Ovary (tissue), 7 donors: ENCODE measurements at regions not wholly inside any gene's neighbourhood (a gene's known extent, or its start where the extent isn't known, plus 50 kb on each side); places are given as distances from the start of the nearest gene placed in this dataset.
A peak's percentile ranks its signal among the peaks of the same experiment; 100 is the strongest.
"Not testable (repeated sequence)": the region's sequence is repeated elsewhere in the genome, so short reads cannot be mapped to it uniquely, and the experiment has no call there.

Experiments used
- DNase-seq, 5 donors: peaks; one replicate each; pipeline ENCODE4 v3.0.0-alpha.2; 2019 to 2020
- H3K27ac ChIP-seq, 2 donors: fragments of 200-600 bp; one replicate each; pipeline versions ENCODE4 v1.5.1 to v1.8.0; 2019 to 2022
- H3K27me3 ChIP-seq: fragments of 200-600 bp; one replicate; pipeline ENCODE4 v1.8.0; 2022
- H3K36me3 ChIP-seq: fragments of 200-600 bp; sonication (generic); one replicate; pipeline ENCODE4 v1.5.1; 2019
- H3K4me1 ChIP-seq: one replicate; pipeline ENCODE4 v1.8.1; 2013; ENCODE audit warnings: mild to moderate bottlenecking, moderate library complexity; ENCODE audit not compliant: insufficient read depth
- H3K4me3 ChIP-seq: fragments of 200-600 bp; sonication (generic); one replicate; pipeline ENCODE4 v1.5.1; 2017
- H3K9me3 ChIP-seq, 2 donors: fragments of 200-600 bp in 1 of 2; sonication (generic) in 1 of 2; one replicate each; pipeline versions ENCODE4 v1.5.1 to v1.8.1; 2013 to 2019; ENCODE audit warnings: mild to moderate bottlenecking in 1 of 2, moderate library complexity in 1 of 2
- EP300 ChIP-seq: sonication (generic); formaldehyde crosslinking; IDR thresholded peaks from one replicate; pipeline ENCODE4 v1.6.1; 2017; ENCODE audit warnings: antibody characterized with exemption
- POLR2A ChIP-seq: fragments of 450-650 bp; IDR thresholded peaks from one replicate; pipeline ENCODE4 v1.6.1; 2017; ENCODE audit warnings: antibody characterized with exemption, mild to moderate bottlenecking, moderate library complexity
- WGBS, 3 donors: extraction: QIAGEN DNeasy Blood & Tissue Kit in 1 of 3; methylation state at CpG; one replicate each; pipeline versions ENCODE4 v1.1.5 to v1.1.7; 2013 to 2017; 5-methylcytosine and 5-hydroxymethylcytosine counted together
- intact Hi-C, 4 donors: fragments of 100-400 bp; cut with DNase I; formaldehyde crosslinking; loops; one replicate each; pipeline versions ENCODE4 v1.11.0 to v1.15.1; 2022 to 2023
- TF ChIP-seq, protein P1 (sequence below), 3 donors: fragments of 450-650 bp in 2 of 3; fragments of 200-600 bp in 1 of 3; IDR thresholded peaks; one replicate each; pipeline versions ENCODE4 v1.5.1 to v1.8.0; 2016 to 2022; ENCODE audit warnings: antibody characterized with exemption in 3 of 3, mild to moderate bottlenecking in 1 of 3
- donor health status: DM: no; HTN: no; CAD: no; lungs with moderate emphysema.
- donor health status: DM: no; HTN: no; CAD: no.
- donor health status: Bipolar disorder and iron deficiency.
- donor health status: DM: no; HTN: no; CAD: no.
- donor health status: DM: yes; HTN: yes; CAD: no.

DNA sequence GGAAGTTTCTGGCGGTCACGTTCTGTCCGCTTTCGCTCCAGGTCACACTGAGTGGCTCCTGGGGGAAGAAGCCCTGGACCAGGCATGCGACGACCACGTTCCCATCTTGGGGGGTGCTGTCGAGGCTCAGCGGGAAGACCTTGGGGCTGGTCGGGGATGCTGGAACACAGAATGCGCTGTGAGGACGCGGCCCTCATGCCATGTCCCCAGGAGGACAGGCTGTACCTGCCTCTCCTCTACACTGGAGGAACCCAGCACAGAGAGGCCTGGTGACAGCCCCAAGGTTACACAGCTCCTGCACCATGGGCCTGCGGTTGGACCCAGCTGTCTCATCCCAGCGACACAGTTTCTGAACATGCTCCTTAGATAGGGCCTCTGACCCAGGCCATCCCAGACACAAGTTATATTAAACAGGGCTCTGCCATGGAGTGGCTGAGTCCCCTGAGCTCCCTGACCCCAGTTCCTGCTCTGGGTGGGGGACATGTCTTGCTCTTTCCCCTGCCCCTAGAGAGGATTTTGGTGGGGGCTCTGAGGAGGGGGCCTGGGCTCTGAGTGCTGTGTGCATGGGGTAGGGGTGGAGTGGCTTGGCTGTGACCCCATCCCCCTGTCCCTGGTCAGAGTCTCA is 62.0 kb downstream of the TMEM121 start:
- 91 to 97% (median 91%) methylated on average over 11 to 15 of the region's 15 CpGs for WGBS, 3 donors
- Histone ChIP-seq H3K27ac (no peak overlapping the region), H3K36me3 (no peaks in the 10 kb centered on the region), H3K4me3 (no peak overlapping the region), H3K4me1 (no peaks in the 10 kb centered on the region), H3K27me3 (no peaks in the 10 kb centered on the region), H3K9me3 (no peaks in the 10 kb centered on the region)
- TF ChIP-seq, protein P1, sequence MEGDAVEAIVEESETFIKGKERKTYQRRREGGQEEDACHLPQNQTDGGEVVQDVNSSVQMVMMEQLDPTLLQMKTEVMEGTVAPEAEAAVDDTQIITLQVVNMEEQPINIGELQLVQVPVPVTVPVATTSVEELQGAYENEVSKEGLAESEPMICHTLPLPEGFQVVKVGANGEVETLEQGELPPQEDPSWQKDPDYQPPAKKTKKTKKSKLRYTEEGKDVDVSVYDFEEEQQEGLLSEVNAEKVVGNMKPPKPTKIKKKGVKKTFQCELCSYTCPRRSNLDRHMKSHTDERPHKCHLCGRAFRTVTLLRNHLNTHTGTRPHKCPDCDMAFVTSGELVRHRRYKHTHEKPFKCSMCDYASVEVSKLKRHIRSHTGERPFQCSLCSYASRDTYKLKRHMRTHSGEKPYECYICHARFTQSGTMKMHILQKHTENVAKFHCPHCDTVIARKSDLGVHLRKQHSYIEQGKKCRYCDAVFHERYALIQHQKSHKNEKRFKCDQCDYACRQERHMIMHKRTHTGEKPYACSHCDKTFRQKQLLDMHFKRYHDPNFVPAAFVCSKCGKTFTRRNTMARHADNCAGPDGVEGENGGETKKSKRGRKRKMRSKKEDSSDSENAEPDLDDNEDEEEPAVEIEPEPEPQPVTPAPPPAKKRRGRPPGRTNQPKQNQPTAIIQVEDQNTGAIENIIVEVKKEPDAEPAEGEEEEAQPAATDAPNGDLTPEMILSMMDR (IDR thresholded peaks at IDR 0.05): no peak
- TF ChIP-seq POLR2A (no peak), EP300 (no peak)
- DNase-seq: peak in 1 of 5 donors; percentile 3
- intact Hi-C loops: loop anchor here in 3 of 4 donors (5.0 kb wide), 1 partner anchor 119 kb away; no protein-coding TSS in a partner anchor

DNA sequence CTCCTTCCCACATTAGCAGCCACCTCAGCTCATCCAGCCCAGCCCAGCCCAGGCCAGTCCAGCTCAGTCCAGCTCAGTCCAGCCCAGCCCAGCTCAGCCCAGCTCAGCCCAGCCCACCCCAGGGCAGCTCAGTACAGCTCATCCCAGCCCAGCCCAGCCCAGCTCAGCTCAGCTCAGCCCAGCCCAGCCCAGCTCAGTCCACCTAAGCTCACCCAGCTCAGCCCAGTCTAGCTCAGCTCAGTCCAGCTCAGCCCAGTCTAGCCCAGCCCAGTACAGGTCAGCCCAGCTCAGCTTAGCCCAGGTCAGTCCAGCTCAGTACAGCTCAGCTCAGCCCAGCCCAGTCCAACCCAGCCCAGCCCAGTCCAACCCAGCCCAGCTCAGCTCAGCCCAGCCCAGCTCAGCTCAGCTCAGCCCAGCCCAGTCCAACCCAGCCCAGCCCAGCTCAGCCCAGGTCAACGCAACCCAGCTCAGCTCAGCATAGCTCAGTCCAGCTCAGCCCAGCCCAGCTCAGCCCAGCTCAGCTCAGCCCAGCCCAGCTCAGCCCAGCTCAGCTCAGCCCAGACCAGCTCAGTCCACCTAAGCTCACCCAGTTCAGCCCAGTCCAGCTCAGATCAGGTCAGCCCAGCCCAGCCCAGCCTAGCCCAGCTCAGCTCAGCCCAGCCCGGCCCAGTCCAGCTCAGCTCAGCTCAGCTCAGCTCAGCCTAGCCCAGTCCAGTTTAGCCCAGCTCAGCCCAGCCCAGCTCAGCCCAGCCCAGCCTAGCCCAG is 63.0 kb downstream of the TMEM121 start:
- 50 to 92% (median 72%) methylated on average over 2 of the region's 2 CpGs for WGBS, 3 donors

DNA sequence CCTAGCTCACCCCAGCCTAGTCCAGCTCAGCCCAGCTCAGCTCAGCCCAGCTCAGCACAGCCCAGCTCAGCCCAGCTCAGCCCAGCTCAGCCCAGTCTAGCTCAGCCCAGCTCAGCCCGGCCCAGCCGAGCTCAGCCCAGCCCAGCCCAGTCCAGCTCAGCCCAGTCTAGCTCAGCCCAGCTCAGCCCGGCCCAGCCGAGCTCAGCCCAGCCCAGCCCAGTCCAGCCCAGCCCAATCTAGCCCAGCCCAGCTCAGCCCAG is 63.5 kb downstream of the TMEM121 start:
- H3K27ac ChIP-seq, DNase-seq, H3K36me3 ChIP-seq, H3K4me1 ChIP-seq, H3K27me3 ChIP-seq, H3K4me3 ChIP-seq, H3K9me3 ChIP-seq: not testable (repeated sequence)
- intact Hi-C loops: loop anchor here in 3 of 4 donors (5.0 kb wide), 1 partner anchor 117 kb away; no protein-coding TSS in a partner anchor
- 75 to 93% (median 86%) methylated on average over 2 to 4 of the region's 4 CpGs for WGBS, 3 donors

More for the DNA sequence above, 63.0 kb downstream of the TMEM121 start:
- intact Hi-C loops: loop anchor here in 3 of 4 donors (5.0 kb wide), 1 partner anchor 118 kb away; no protein-coding TSS in a partner anchor
- Histone ChIP-seq H3K9me3 (no peaks in the 10 kb centered on the region), H3K27ac (no peak overlapping the region), H3K36me3 (no peaks in the 10 kb centered on the region), H3K27me3 (no peaks in the 10 kb centered on the region), H3K4me1 (no peaks in the 10 kb centered on the region), H3K4me3 (no peak overlapping the region)
- no peak for TF ChIP-seq POLR2A
- TF ChIP-seq EP300: no peak
- TF ChIP-seq, protein P1 (IDR thresholded peaks at IDR 0.05): no peak
- DNase-seq: no peak

DNA sequence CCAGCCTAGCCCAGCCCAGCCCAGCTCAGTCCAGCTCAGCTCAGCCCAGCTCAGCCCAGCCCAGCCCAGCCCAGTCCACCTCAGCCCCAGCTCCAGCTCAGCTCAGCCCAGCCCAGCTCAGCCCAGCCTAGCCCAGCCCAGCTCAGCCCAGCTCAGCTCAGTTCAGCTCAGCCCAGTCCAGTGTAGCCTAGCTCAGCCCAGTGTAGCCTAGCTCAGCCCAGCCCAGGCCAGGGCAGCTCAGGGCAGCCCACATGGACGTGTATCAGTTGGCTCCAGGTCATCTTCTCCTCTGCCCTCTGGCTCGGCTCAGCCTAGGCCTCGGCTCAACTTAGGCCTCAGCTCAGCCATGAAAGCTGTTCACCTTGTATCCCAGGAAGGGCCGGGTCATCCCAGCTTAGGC is 64.7 kb downstream of the TMEM121 start:
- no peaks in the 10 kb centered on the region for H3K27me3 ChIP-seq
- 67 to 88% (median 84%) methylated on average over 2 to 4 of the region's 4 CpGs for WGBS, 3 donors
- TF ChIP-seq EP300 (no peak), POLR2A (no peak)
- TF ChIP-seq, protein P1 (IDR thresholded peaks at IDR 0.05): no peak
- DNase-seq: no peak
- no peak overlapping the region for H3K27ac ChIP-seq
- no peak overlapping the region for H3K4me3 ChIP-seq
- H3K9me3 ChIP-seq: no peaks in the 10 kb centered on the region
- intact Hi-C loops: no loop called here
- H3K36me3 ChIP-seq: no peaks in the 10 kb centered on the region
- no peaks in the 10 kb centered on the region for H3K4me1 ChIP-seq

DNA sequence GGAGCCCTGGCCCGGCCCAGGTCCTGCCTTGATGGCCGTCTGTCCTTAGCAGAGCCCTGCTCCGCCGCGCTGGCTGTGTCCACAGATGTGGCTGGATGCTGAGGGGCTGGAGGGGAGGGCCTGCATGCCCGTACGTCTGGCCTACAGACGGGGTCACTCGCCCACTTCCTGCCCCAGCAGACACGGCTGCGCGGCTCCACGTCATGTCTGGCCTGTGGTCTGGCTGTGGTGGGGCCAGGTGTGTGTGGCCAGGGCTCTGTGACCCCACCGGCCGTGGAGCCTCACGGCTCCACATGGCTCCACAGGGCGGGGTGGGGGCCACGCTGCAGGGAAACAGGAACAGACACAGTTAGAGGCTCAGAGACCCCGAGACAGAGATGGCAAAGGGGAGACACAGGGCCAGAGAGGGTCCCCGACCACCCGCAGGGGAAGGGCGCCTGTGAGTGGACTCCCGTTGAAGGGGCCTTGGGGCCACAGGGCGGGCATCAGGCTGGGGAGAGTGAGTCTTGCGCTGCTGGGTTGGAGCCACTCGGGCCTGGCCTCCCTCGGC is 65.5 kb downstream of the TMEM121 start:
- 90 to 93% (median 92%) methylated on average over 18 to 27 of the region's 27 CpGs for WGBS, 3 donors

DNA sequence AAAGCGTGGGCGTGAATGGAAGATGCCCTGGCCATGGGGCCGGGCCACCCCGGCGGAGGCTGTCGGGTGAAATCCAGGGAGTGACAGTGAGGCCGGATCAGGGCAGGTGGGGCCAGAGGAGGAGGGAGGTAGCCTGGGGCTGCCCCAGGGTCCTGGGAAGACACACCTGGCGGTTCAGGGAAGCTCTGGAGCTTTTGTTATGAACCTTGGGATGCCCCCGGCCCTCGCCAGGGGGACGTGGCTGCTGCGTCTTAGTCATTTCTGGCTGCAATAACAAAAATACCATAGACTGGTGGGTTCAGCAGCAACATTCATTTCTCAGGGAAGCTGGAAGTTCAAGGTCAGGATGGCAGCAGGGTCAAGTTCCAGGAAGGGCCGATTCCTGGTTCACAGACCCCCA is 66.3 kb downstream of the TMEM121 start:
- H3K9me3 ChIP-seq, DNase-seq, H3K27me3 ChIP-seq, H3K36me3 ChIP-seq, H3K4me3 ChIP-seq, H3K27ac ChIP-seq, intact Hi-C loops, H3K4me1 ChIP-seq: not testable (repeated sequence)
- 77 to 87% (median 86%) methylated on average over 6 of the region's 13 CpGs for WGBS, 3 donors

More for the DNA sequence above, 65.5 kb downstream of the TMEM121 start:
- H3K27me3 ChIP-seq, H3K4me1 ChIP-seq, H3K36me3 ChIP-seq, H3K4me3 ChIP-seq, intact Hi-C loops, DNase-seq, H3K9me3 ChIP-seq, H3K27ac ChIP-seq: not testable (repeated sequence)

DNA sequence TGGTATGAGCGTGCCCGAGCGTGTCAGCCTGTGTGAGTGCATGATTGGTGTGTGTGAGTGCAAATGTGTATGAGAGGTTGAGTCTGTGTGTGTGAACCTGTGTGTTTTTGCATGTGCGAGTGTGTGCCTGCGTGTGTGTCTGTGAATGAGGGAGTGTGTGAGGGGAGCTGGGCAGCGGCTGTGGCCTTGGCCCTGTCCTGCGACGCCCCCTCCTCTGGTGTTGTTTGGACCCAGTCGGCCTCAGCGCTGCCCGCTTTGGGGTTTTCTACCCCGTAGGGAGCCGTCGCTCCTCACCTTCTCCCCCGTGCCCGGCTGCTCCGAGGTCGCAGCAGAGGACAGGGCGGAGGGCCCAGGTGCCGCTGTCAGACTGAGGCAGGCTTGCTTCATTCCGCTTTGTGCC is 69.0 kb downstream of the TMEM121 start:
- 85 to 96% (median 93%) methylated on average over 4 to 14 of the region's 21 CpGs for WGBS, 3 donors
- H3K36me3 ChIP-seq, H3K4me3 ChIP-seq, H3K4me1 ChIP-seq, DNase-seq, H3K27ac ChIP-seq, H3K27me3 ChIP-seq, intact Hi-C loops, H3K9me3 ChIP-seq: not testable (repeated sequence)

DNA sequence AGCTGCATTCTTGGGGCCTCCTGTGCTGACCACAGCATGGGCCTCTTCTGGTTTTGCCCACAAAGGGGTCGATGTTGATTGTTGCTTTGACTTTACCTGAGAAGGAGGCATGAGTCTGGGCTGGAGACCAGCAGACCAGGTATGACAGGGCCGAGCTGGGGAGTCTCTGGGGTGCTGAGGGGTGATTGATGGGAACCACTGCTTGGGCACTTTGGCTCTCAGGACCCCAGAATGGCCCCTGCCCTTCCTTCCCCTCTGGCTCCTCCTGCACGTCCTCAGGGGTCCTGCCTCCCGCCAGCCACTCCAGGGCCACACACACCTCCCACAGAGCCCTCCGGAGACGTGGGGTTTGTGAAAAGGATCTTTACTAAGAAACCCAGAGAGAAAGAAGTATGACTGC is 70.0 kb downstream of the TMEM121 start:
- H3K27ac ChIP-seq, H3K4me3 ChIP-seq, H3K4me1 ChIP-seq, DNase-seq, intact Hi-C loops, H3K36me3 ChIP-seq, H3K9me3 ChIP-seq, H3K27me3 ChIP-seq: not testable (repeated sequence)
- WGBS, 3 donors: 40 to 56% (median 48%) methylated on average over 6 of the region's 6 CpGs
